Nephron progenitor cell (in vitro differentiated cells): ENCODE measurements at regions not wholly inside any gene's neighbourhood (a gene's known extent, or its start where the extent isn't known, plus 50 kb on each side); places are given as distances from the start of the nearest gene placed in this dataset.

Experiments
- DNase-seq: peaks from one replicate; pipeline ENCODE4 v3.0.0; 2021
- H3K27ac Mint-ChIP-seq: 2 replicates; pipeline ENCODE4 v1.8.0; 2021; ENCODE audit warnings: mild to moderate bottlenecking, moderate library complexity, mixed read lengths
- H3K27me3 Mint-ChIP-seq: 2 replicates; pipeline ENCODE4 v1.8.0; 2021; ENCODE audit warnings: mild to moderate bottlenecking, low read depth, mixed read lengths; ENCODE audit not compliant: poor library complexity
- H3K36me3 Mint-ChIP-seq: 2 replicates; pipeline ENCODE4 v1.8.0; 2021; ENCODE audit warnings: low read depth, mixed read lengths
- H3K4me1 Mint-ChIP-seq: 2 replicates; pipeline ENCODE4 v1.8.0; 2021; ENCODE audit warnings: mixed read lengths
- H3K4me3 Mint-ChIP-seq: 2 replicates; pipeline ENCODE4 v1.8.0; 2021; ENCODE audit warnings: mild to moderate bottlenecking, moderate library complexity, mixed read lengths
- H3K9me3 Mint-ChIP-seq: 2 replicates; pipeline ENCODE4 v1.8.0; 2021; ENCODE audit warnings: mild to moderate bottlenecking, moderate library complexity, mixed read lengths
- TF ChIP-seq, protein P1 (sequence below): fragments of 200-600 bp; sonication (generic); IDR thresholded peaks from 2 replicates; pipeline ENCODE4 v1.5.0; 2021; ENCODE audit warnings: antibody characterized with exemption

GRCh38 chr16:5188989-5189352 lies 91.4 kb upstream of the EEF2KMT start:
- H3K27ac Mint-ChIP-seq: no peak overlapping the region
- no peak overlapping the region for H3K4me3 Mint-ChIP-seq
- H3K4me1 Mint-ChIP-seq: no peaks in the 10 kb centered on the region
- peaks cover 14% of the 10 kb centered on the region for H3K9me3 Mint-ChIP-seq
- no peak for DNase-seq
- no peaks in the 10 kb centered on the region for H3K36me3 Mint-ChIP-seq
- TF ChIP-seq, protein P1, sequence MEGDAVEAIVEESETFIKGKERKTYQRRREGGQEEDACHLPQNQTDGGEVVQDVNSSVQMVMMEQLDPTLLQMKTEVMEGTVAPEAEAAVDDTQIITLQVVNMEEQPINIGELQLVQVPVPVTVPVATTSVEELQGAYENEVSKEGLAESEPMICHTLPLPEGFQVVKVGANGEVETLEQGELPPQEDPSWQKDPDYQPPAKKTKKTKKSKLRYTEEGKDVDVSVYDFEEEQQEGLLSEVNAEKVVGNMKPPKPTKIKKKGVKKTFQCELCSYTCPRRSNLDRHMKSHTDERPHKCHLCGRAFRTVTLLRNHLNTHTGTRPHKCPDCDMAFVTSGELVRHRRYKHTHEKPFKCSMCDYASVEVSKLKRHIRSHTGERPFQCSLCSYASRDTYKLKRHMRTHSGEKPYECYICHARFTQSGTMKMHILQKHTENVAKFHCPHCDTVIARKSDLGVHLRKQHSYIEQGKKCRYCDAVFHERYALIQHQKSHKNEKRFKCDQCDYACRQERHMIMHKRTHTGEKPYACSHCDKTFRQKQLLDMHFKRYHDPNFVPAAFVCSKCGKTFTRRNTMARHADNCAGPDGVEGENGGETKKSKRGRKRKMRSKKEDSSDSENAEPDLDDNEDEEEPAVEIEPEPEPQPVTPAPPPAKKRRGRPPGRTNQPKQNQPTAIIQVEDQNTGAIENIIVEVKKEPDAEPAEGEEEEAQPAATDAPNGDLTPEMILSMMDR: no peak
- H3K27me3 Mint-ChIP-seq: no peaks in the 10 kb centered on the region

GRCh38 chr16:5188318-5188988 lies 90.9 kb upstream of the EEF2KMT start:
- H3K4me1 Mint-ChIP-seq: no peaks in the 10 kb centered on the region
- no peak for DNase-seq
- peaks cover 14% of the 10 kb centered on the region for H3K9me3 Mint-ChIP-seq
- TF ChIP-seq, protein P1: no peak
- H3K27me3 Mint-ChIP-seq: no peaks in the 10 kb centered on the region
- no peak overlapping the region for H3K4me3 Mint-ChIP-seq
- no peak overlapping the region for H3K27ac Mint-ChIP-seq
- H3K36me3 Mint-ChIP-seq: no peaks in the 10 kb centered on the region

DNA sequence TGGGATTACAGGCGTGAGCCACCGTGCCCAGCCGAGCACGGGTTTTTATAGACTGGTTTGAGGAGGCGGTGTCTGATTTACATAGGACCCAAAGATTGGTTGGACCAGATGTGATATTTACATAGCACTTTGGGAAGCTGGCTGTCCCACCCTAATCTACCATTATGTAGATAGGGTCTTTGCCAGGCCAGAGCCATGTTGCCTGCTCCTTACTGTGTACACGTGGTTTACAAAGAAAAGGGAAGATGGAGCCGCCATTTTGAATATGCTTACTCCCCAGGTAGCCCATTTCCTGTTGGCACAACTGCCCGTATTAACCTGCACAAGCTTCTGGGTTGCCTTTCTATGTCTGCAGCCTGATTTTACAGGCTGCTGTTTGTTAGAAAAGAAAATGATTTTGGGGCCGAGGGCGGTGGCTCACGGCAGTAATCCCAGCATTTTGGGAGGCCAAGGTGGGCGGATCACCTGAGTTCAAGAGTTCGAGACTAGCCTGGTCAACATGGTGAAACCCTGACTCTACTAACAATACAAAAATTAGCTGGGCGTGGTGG lies 89.9 kb upstream of the EEF2KMT start:
- Mint-ChIP-seq H3K4me3 (no peak overlapping the region), H3K27ac (no peak overlapping the region), H3K36me3 (no peaks in the 10 kb centered on the region), H3K27me3 (peaks cover 2% of the 10 kb centered on the region), H3K9me3 (peaks cover 18% of the 10 kb centered on the region), H3K4me1 (no peaks in the 10 kb centered on the region)
- no peak for DNase-seq
- TF ChIP-seq, protein P1: no peak

GRCh38 chr16:5186381-5186903 lies 88.8 kb upstream of the EEF2KMT start:
- Mint-ChIP-seq H3K27me3 (peaks cover 2% of the 10 kb centered on the region), H3K36me3 (no peaks in the 10 kb centered on the region), H3K4me1 (no peaks in the 10 kb centered on the region), H3K27ac (no peak overlapping the region), H3K9me3 (peaks cover 18% of the 10 kb centered on the region), H3K4me3 (no peak overlapping the region)
- TF ChIP-seq, protein P1: no peak
- DNase-seq: no peak

DNA sequence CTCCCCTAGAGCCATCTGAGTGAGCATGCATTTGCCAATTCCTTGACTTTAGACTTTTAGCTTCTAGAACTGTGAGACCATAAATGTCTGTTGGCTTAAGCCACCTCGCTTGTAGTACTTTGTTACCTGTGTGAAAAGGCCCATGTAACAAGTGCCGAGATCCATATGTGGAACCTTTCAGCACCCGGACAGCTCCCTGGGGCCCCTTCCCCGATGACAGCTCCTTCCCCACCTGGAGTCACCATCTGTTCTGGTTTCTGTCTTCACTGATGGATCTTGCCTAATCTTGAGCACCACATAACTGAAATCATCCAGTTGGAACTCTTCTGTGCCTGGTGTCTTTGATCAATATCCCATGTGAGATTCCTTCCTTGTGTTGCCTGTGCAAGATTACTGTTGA lies 78.9 kb upstream of the EEF2KMT start:
- no peak overlapping the region for H3K4me3 Mint-ChIP-seq
- TF ChIP-seq, protein P1: no peak
- H3K9me3 Mint-ChIP-seq: peaks cover 51% of the 10 kb centered on the region
- no peaks in the 10 kb centered on the region for H3K36me3 Mint-ChIP-seq
- H3K27me3 Mint-ChIP-seq: no peaks in the 10 kb centered on the region
- H3K4me1 Mint-ChIP-seq: no peaks in the 10 kb centered on the region
- H3K27ac Mint-ChIP-seq: no peak overlapping the region
- DNase-seq: peak; percentile 60

GRCh38 chr16:5175266-5175665 lies 77.7 kb upstream of the EEF2KMT start:
- TF ChIP-seq, protein P1: no peak
- H3K4me1 Mint-ChIP-seq: no peaks in the 10 kb centered on the region
- peaks cover 5% of the 10 kb centered on the region for H3K27me3 Mint-ChIP-seq
- no peak overlapping the region for H3K4me3 Mint-ChIP-seq
- DNase-seq: no peak
- H3K27ac Mint-ChIP-seq: no peak overlapping the region
- peaks cover 53% of the 10 kb centered on the region for H3K9me3 Mint-ChIP-seq
- no peaks in the 10 kb centered on the region for H3K36me3 Mint-ChIP-seq
